ENCODE measurements at regions not wholly inside any gene's neighbourhood (a gene's known extent, or its start where the extent isn't known, plus 50 kb on each side); places are given as distances from the start of the nearest gene placed in this dataset.

DNA sequence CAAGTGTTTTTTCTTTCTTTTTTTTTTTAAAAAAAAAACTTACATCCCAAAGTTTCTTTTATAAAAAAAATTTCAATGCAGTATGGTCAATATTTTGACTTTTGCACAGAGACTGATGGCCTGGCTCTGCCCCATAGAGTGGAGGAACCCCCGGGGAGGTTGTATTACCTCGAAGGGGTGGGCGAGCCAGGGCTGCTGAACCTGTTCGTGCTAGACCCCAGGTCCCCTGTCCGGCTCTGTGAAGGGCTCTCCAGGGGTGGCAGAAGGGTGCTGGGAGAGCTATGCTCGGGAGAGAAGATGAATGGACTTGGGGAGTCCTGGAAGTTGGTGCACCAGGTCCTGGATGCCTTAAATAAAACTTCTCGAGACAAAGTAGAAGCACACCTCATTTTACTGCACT is 446.4 kb upstream of the KLF6 start:
- DNase-seq (ENCODE audit: low read depth), result no peak
- ChIA-PET CTCF (interaction anchor here (0.8 kb wide), 1 partner anchor 792 kb away, joined by 3 read pairs; no protein-coding TSS in a partner anchor), POLR2A (no interaction called here)
- TF ChIP-seq, protein P1, sequence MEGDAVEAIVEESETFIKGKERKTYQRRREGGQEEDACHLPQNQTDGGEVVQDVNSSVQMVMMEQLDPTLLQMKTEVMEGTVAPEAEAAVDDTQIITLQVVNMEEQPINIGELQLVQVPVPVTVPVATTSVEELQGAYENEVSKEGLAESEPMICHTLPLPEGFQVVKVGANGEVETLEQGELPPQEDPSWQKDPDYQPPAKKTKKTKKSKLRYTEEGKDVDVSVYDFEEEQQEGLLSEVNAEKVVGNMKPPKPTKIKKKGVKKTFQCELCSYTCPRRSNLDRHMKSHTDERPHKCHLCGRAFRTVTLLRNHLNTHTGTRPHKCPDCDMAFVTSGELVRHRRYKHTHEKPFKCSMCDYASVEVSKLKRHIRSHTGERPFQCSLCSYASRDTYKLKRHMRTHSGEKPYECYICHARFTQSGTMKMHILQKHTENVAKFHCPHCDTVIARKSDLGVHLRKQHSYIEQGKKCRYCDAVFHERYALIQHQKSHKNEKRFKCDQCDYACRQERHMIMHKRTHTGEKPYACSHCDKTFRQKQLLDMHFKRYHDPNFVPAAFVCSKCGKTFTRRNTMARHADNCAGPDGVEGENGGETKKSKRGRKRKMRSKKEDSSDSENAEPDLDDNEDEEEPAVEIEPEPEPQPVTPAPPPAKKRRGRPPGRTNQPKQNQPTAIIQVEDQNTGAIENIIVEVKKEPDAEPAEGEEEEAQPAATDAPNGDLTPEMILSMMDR (IDR thresholded peaks at IDR 0.05; ENCODE audit: insufficient read depth, low read depth, low read length), result no peak
- Histone ChIP-seq H3K4me3 (ENCODE audit: low read depth, low read length) (no peak overlapping the region), H3K36me3 (ENCODE audit: control insufficient read depth, insufficient read depth, low read length) (no peaks in the 10 kb centered on the region), H3K27me3 (ENCODE audit: control insufficient read depth, insufficient read depth, low read length) (no peaks in the 10 kb centered on the region)

DNA sequence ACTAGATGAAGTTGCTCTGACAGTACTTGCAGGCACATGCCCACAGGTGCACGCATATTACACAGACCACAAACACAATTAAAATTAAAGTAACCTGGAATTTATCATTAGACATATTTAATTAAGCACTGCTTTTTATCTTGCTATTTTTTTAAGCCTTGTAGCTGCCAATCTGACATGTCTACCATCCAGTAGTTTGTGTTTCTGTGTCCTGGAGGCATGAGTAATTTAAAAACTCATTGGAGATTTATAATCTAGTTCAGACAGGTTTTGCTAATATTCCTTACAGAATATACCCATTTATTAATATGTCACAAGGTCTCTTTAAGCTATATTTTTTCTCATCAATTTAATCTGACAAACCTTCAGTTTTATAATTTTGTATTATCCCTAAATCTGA is 445.0 kb upstream of the KLF6 start:
- DNase-seq (ENCODE audit: low read depth), result no peak
- Histone ChIP-seq H3K36me3 (ENCODE audit: control insufficient read depth, insufficient read depth, low read length) (no peaks in the 10 kb centered on the region), H3K27me3 (ENCODE audit: control insufficient read depth, insufficient read depth, low read length) (no peaks in the 10 kb centered on the region), H3K4me3 (ENCODE audit: low read depth, low read length) (no peak overlapping the region)
- ChIA-PET POLR2A (no interaction called here), CTCF (interaction anchor here (0.7 to 1.1 kb wide), 2 partner anchors 11 to 16 kb away, joined by 3 to 5 read pairs; no protein-coding TSS in a partner anchor)
- TF ChIP-seq, protein P1 (IDR thresholded peaks at IDR 0.05; ENCODE audit: insufficient read depth, low read depth, low read length), result no peak

DNA sequence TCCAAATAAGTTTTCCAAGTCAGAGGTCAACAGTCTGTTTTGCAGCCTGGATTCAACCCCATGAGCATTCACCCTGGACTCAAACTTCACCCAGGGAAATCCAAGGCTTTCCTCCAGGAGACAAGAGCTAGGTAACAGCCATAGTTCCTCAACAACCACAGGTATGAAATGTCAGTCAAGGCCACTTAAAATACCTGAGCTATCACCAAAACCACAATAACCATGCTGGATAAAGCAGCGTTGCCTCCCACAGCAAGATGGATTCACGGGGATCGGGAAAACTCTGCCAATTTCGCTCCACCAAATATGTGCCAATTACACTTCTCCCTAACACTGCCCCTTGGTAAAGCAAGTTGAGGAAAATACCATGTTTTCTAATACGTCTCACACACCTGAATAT is 444.1 kb upstream of the KLF6 start:
- TF ChIP-seq, protein P1 (IDR thresholded peaks at IDR 0.05; ENCODE audit: insufficient read depth, low read depth, low read length), result no peak
- H3K4me3 ChIP-seq (ENCODE audit: low read depth, low read length), result no peak overlapping the region
- H3K27me3 ChIP-seq (ENCODE audit: control insufficient read depth, insufficient read depth, low read length), result no peaks in the 10 kb centered on the region
- ChIA-PET POLR2A (no interaction called here), CTCF (interaction anchor here (1.1 kb wide), 1 partner anchor 10 kb away, joined by 5 read pairs; no protein-coding TSS in a partner anchor)
- no peak for DNase-seq (ENCODE audit: low read depth)
- H3K36me3 ChIP-seq (ENCODE audit: control insufficient read depth, insufficient read depth, low read length), result no peaks in the 10 kb centered on the region

DNA sequence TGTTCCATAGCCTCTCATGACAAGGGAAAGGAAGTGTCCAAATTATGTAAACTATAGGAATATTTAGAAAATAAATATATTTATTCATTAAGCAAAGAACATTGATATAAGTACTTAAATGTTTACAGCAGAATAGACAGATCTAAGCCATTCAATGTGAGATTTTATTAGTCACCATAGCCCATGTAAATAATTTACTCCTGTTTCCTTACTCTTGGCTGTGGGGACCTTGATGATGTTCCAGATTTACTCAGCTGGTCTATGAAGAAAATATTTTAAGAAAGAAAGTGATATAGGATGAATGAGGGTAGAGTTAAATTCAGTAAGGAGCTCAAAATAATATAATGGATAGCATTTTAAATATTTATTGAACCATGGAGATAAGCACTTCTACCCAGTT is 442.6 kb upstream of the KLF6 start:
- no peaks in the 10 kb centered on the region for H3K36me3 ChIP-seq (ENCODE audit: control insufficient read depth, insufficient read depth, low read length)
- no peak overlapping the region for H3K4me3 ChIP-seq (ENCODE audit: low read depth, low read length)
- TF ChIP-seq, protein P1 (IDR thresholded peaks at IDR 0.05; ENCODE audit: insufficient read depth, low read depth, low read length), result no peak
- no peaks in the 10 kb centered on the region for H3K27me3 ChIP-seq (ENCODE audit: control insufficient read depth, insufficient read depth, low read length)
- ChIA-PET CTCF (no interaction called here), POLR2A (no interaction called here)
- no peak for DNase-seq (ENCODE audit: low read depth)

DNA sequence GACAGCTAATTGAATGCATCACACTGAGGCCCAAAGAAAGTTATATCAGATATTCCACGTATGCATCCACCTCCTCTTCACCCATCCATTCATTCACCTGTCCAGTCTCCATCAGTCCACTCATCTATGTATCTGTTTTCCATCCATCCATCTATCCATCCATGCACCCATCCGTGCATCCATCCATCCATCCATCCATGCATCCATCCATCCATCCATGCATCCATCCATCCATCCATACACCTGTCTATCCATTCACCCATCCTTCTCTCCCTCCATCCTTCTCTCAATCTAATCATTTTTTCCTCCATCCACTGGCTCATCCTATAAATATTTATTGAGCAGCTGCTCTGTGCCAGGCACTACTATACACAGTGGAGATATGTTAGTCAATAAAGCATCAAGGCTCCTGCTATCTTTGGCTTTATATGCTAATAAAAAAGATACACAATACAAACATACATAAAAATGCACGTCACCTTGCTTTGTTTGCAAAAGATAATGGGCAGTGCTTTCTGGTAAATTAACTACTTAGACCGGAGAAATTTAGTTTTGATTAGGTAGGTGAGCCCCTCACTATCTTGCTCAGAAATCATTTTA is 442.0 kb upstream of the KLF6 start:
- ChIA-PET CTCF (interaction anchor here (1.0 kb wide), 1 partner anchor 8 kb away, joined by 3 read pairs; no protein-coding TSS in a partner anchor), POLR2A (no interaction called here)
- DNase-seq (ENCODE audit: low read depth), result no peak
- Histone ChIP-seq H3K4me3 (ENCODE audit: low read depth, low read length) (no peak overlapping the region), H3K36me3 (ENCODE audit: control insufficient read depth, insufficient read depth, low read length) (no peaks in the 10 kb centered on the region), H3K27me3 (ENCODE audit: control insufficient read depth, insufficient read depth, low read length) (no peaks in the 10 kb centered on the region)
- TF ChIP-seq, protein P1 (IDR thresholded peaks at IDR 0.05; ENCODE audit: insufficient read depth, low read depth, low read length), result no peak
